RPMI8226 (cell line): ENCODE measurements at regions not wholly inside any gene's neighbourhood (a gene's known extent, or its start where the extent isn't known, plus 50 kb on each side); places are given as distances from the start of the nearest gene placed in this dataset.
"Not testable (repeated sequence)": the region's sequence is repeated elsewhere in the genome, so short reads cannot be mapped to it uniquely, and the experiment has no call there.

Source experiments
- DNase-seq: peaks from one replicate; pipeline ENCODE4 v3.0.0-alpha.2; 2015

DNA sequence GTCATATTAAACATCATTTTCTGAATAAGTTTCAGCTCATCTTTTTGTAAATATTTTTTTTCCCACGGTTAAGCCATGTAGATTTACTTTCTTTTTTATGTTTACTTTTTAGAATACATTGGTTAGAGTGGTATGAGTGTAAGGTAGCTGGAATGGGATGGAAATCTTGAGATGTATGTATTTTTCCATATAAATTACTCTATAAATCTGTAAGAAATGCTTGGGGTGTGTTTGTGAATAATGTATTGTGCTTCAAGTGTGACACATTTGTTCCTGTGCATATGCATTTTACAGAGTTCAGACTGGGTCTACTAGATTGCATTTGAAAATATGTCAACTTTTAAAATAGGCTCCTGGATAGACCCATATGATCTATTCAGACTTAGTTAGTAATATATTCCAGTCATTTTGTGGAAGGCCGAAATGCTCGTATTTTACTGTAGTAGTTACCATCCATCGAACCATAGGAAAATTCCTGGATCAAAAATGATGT lies 756.8 kb downstream of the RAPGEF2 start:
- no peak for DNase-seq

DNA sequence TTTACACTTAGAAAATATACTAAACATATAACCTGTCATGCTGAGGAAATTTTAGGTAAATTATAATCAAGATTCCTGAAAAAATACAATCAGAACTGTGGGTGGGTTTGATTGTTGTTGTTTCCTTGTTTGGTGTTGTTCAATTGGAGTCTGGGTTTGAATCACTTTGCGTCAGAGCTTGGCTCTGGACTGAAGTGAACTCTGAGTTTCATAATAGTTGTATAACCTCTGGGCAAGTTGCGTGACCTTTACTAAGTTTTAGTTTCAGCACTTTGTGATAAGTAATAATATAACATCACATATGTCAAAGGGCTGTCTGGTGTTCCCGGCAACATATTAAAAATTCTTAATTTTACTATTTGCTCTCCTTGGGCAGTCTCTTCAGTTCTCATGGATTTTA lies 758.1 kb downstream of the RAPGEF2 start:
- no peak for DNase-seq

GRCh38 chr4:159864337-159864736 lies 761.5 kb downstream of the RAPGEF2 start:
- DNase-seq = no peak

DNA sequence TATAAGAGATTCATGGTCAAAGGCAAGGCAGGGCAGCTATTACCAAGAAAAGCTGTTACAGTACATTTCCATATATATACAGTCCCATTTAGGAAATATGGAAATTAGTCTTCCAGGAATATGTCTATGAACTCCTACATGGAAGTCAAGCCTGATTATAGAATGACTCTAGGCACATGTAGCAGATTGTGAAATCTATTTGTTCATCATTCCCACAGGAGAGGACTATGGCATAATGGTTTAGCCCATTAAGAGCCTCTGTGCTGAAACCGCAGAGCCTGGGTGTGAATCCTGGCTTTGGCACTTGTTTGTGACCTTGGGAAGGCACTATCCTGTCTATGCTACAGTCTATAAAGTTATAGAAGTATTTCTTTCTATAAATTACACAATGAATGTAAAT lies 764.8 kb downstream of the RAPGEF2 start:
- DNase-seq = no peak

DNA sequence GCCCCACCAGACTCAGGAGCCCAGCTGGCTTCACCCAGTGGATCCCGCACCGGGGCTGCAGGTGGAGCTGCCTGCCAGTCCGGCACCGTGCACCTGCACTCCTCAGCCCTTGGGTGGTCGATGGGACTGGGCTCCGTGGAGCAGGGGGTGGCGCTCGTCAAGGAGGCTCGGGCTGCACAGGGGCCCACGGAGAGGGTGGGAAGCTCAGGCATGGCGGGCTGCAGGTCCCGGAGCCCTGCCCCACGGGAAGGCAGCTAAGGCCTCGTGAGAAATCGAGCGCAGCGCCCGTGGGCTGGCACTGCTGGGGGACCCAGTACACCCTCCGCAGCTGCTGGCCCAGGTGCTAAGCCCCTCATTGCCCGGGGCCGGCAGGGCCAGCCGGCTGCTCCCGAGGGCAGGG lies 766.1 kb downstream of the RAPGEF2 start:
- not testable (repeated sequence) for DNase-seq

GRCh38 chr4:159871141-159871540 lies 768.3 kb downstream of the RAPGEF2 start:
- DNase-seq = no peak

DNA sequence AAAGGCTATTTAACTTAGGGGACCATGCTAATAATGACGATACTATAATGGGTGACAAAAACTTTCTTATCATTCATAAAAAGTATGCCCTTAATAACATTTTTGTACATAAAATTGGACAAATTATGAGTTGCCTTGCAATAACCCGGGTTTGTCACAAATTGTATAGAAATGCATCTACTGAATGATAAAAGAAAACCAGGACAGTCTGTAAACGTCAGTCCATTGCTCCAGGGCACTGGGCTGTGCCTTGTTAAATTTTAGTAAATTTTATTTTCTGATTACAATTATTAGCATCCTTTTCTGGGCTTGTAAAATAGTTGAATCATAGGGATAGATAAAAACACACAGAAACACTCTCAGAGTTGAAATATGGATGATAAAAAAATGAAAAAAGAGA lies 778.3 kb downstream of the RAPGEF2 start:
- no peak for DNase-seq

- no peak for DNase-seq
These were observed 782.1 kb downstream of the RAPGEF2 start for GRCh38 chr4:159884989-159885388.

DNA sequence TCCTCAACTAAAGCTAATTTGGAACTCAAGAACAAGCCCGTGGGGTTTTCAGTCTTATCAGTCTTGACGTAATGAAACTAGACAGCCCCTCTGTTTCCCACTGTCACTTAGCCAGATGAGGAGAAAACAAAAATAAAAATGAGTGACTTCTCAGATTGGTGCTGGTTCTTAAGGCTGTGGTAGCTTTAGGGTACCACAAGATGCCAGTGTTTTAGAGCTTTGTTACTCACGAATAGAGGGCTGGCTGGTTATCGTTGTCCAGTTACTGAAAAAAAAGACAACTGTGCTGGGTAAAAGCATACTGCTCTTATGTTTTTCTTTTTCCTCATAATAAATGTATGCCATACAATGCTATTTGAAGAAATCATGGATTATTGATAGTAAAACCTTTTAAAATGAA lies 796.7 kb downstream of the RAPGEF2 start:
- no peak for DNase-seq

GRCh38 chr4:159900562-159900961 lies 797.7 kb downstream of the RAPGEF2 start:
- no peak for DNase-seq

- DNase-seq = no peak
These were observed 799.8 kb downstream of the RAPGEF2 start for GRCh38 chr4:159902648-159903047.

GRCh38 chr4:159904906-159905305 lies 802.0 kb downstream of the RAPGEF2 start:
- DNase-seq = no peak

DNA sequence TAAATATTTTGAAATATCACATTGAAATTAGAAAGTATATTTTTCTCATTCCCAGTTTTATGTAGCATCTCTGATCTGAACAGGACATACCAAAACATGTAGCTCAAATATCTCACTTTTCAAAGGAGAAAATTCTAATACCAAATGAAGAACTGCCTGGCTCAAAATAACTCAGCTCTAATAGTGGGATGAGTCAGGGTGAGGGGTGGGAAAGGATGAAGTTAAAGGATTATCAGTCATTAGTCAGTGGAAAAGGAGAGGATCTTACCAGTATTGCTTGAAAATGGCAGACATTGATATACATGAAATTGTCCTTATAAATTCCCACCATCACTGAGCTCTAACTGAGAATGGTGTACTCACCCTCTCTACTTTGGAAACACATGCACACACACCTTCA lies 803.2 kb downstream of the RAPGEF2 start:
- DNase-seq = no peak

DNA sequence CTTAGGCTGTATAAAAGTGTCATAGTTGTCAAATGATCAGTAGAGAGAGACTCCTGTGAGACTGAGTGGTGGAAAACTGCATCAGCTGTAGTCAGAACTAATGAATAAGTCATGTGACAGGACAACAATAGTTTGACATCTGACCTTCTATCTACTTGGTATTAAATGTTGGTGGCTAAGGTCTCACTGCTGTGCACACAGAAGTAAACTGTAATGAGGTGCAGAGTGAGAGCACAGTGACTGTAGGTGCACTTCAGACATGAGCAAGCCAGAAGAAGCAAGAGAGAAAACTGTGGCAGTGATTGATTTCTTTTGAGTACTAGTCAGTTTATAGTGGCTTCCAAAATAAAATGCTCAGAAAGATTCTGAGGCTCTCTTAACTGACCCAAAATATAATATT lies 803.6 kb downstream of the RAPGEF2 start:
- no peak for DNase-seq

GRCh38 chr4:159910721-159911120 lies 807.8 kb downstream of the RAPGEF2 start:
- DNase-seq = no peak

DNA sequence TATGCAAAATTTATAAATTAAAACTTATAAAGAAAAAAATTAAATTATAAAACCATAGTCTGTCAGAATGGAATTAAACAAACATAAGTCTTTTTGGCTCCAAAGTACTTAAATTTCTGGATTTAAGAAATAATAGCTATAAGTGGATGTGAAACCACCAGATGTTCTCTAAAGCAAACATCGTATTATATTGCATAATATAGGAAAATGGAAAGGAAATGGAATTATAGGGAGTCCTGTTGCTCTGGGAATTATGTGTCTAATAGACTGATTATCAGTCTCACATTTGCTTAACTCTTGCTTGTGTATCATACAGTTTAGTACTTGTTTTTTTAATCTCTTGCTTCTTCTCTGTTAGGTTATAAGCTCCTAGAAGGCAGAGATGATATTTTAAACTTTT lies 819.2 kb downstream of the RAPGEF2 start:
- no peak for DNase-seq

DNA sequence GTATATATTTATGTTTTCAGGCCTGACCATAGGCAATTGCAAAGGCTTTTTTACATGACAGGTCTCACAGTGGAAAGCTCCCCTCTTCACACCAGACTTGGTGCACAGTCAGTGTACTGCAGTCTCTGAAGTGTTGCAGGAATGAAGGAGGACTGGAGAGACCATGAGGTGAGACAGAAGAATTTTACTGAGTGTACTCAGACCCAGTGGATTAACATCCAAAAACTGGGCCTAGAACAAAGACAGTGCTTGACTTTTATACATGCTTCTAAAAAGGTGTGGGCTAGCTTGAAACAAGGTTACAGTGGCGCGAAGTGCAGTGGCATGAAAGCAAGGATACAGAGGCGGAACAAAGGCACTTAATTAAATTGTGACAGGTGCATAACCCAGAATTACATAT lies 822.9 kb downstream of the RAPGEF2 start:
- no peak for DNase-seq

DNA sequence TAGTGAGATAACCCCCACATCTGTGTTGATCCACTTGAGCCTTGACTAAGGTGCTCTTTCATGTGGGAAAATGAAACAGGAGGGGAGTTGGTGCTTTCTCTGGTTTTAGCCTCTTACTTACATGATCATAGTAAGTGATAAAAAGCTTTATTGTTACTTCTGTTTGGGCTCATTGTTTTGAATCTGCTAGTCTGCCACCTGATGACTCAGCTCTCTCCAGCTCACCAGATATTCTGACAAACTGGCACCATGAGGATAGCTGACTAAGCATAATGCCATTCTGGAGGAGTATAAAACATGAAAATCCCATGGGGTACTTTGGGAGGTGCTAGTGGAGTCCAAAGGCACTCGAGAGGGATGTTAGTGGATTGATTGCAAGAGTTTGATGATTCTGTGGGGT lies 824.0 kb downstream of the RAPGEF2 start:
- no peak for DNase-seq

DNA sequence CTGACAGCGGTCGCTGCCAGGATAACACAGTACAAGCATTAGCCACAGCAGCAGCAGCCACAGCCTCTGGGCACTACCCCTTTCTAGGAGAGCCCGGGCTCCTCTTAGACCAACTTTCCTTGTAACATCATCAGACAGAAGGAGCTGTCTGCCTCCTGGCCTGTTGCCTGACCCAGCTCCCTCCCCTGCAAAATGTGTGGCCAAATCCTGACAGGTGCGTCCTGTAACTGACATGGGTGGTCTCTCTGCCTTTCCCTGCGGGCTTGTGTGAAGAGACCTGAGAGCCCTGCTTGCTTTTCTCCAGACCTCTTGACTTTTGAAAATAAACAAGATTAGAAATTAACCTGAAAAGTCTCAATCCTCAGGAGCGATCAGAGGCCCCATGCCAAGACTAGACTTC lies 824.9 kb downstream of the RAPGEF2 start:
- DNase-seq = no peak

- DNase-seq = not testable (repeated sequence)
These were observed 831.7 kb downstream of the RAPGEF2 start for GRCh38 chr4:159934602-159935001.

GRCh38 chr4:159937595-159937994 lies 834.7 kb downstream of the RAPGEF2 start:
- no peak for DNase-seq

DNA sequence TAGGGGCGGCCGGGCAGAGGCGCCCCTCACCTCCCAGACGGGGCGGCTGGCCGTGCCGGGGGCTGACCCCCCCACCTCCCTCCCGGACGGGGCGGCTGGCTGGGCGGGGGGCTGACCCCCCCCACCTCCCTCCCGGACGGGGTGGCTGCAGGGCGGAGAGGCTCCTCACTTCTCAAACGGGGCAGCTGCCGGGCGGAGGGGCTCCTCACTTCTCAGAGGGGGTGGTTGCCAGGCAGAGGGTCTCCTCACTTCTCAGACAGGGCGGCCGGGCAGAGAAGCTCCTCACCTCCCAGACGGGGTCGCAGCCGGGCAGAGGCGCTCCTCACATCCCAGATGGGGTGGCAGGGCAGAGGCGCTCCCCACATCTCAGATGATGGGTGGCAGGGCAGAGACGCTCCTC lies 836.8 kb downstream of the RAPGEF2 start:
- DNase-seq = not testable (repeated sequence)

- DNase-seq = no peak
These were observed 838.2 kb downstream of the RAPGEF2 start for GRCh38 chr4:159941076-159941475.

DNA sequence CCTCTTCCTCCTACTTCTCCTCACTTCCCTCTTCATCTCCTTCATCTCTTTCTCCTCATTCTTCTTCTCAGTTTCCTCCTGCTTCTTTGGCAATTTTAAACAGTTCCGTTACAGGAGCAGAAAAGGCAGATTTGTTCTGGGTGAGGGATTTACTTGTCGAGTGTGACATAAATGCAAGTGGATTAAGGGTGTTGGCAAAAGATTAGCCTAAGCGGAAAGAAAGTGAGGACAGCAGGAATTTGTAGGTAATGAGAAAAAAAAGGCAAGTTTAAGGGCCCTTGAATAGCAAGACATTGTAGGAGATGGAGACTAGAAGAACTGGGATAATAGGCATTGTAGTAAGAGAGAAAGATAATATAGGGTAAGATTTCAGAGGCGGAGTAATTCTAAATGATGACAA lies 841.6 kb downstream of the RAPGEF2 start:
- no peak for DNase-seq

GRCh38 chr4:159946983-159947615 lies 844.2 kb downstream of the RAPGEF2 start:
- DNase-seq = peak; percentile 34
